ENCODE measurements at regions not wholly inside any gene's neighbourhood (a gene's known extent, or its start where the extent isn't known, plus 50 kb on each side); places are given as distances from the start of the nearest gene placed in this dataset.
"Not testable (repeated sequence)": the region's sequence is repeated elsewhere in the genome, so short reads cannot be mapped to it uniquely, and the experiment has no call there.

GRCh38 chr12:91767237-91767636 is 378.4 kb downstream of the BTG1 start:
- no peak overlapping the region for H3K4me3 Mint-ChIP-seq
- CTCF ChIA-PET, result interaction anchor here (1.0 kb wide), 1 partner anchor 44 kb away, joined by 4 read pairs; no protein-coding TSS in a partner anchor
- H3K27ac Mint-ChIP-seq, result no peak overlapping the region
- H3K9me3 Mint-ChIP-seq, result no peaks in the 10 kb centered on the region
- no peaks in the 10 kb centered on the region for H3K4me1 Mint-ChIP-seq (ENCODE audit: low read depth)
- no peaks in the 10 kb centered on the region for H3K27me3 Mint-ChIP-seq (ENCODE audit: low read depth)
- intact Hi-C loops (cut with micrococcal nuclease), result no loop called here
- H3K36me3 Mint-ChIP-seq (ENCODE audit: low read depth), result no peaks in the 10 kb centered on the region
- DNase-seq, result no peak

DNA sequence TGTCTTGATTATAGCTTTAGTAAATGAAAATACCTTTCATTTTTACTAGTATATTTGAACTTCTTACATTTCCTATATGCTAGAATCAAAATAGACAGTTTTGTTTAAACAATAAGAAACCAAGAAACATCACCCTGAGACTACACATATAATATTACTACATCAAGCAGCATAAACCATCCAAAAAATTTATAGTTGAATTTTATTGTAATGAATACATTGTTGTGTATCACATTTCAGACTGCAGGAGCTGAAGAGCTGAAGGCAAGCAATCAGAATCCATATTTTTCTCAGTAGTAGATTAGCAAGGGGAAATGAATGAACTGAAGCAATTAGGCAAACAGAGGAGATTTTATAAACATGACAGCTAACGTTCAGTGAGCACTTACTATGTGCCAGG is 379.2 kb downstream of the BTG1 start:
- CTCF ChIA-PET, result interaction anchor here (1.0 kb wide), 1 partner anchor 45 kb away, joined by 4 read pairs; no protein-coding TSS in a partner anchor
- intact Hi-C loops (cut with micrococcal nuclease), result no loop called here
- DNase-seq, result no peak
- no peak overlapping the region for H3K4me3 Mint-ChIP-seq
- no peaks in the 10 kb centered on the region for H3K36me3 Mint-ChIP-seq (ENCODE audit: low read depth)
- H3K4me1 Mint-ChIP-seq (ENCODE audit: low read depth), result no peaks in the 10 kb centered on the region
- H3K27me3 Mint-ChIP-seq (ENCODE audit: low read depth), result no peaks in the 10 kb centered on the region
- H3K9me3 Mint-ChIP-seq, result no peaks in the 10 kb centered on the region
- no peak overlapping the region for H3K27ac Mint-ChIP-seq

DNA sequence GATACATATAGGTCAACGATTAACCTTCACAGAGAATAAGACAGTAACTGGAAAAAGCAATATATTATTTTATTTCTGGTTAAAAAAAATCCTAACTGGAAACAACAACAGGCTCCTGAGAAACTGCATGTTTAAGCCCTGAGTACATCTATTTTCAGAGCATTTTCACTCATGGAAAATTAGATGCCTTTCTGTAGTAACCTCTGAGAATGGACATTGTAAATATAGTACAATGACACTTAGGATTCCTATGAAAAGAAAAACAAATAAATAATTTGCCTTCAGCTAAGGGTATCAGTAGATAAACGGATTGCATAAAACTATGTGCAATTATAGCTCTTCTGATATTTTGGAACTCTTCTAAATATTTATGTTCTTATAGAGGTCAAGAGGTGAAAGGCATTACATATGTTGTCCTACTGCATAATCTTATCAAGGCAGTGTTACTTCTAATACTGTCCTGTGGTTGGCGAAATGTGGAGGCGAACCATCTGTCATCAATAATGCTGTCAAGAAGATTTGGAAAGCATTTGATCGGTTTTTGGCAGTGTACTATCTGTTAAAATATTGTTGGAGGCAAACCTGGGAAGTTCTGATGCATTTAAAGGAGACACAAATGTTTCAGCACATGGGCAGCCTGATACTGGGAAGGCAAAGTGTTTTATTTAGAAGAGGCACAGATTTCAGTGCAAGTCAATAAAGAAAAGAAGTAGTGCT is 381.8 kb downstream of the BTG1 start:
- H3K9me3 Mint-ChIP-seq, result peaks cover 18% of the 10 kb centered on the region

DNA sequence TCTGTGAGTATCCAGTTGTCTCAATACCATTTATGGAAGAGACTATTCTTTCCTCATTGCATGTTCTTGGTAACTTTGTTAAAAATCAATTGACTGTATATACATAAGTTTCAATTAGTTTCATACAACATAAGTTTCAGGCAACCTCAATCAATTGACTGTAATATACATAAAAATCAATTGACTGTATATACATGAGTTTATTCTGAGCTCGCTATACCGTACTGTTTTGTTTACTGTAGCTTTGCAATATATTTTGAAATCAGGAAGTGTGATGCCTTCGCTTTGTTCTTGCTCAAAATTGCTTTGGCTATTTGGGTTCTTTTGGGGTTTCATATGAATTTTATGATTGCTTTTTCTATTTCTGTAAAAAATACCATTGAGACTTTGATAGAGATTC is 392.0 kb downstream of the BTG1 start:
- peaks cover 2% of the 10 kb centered on the region for H3K36me3 Mint-ChIP-seq (ENCODE audit: low read depth)
- peaks cover 3% of the 10 kb centered on the region for H3K4me1 Mint-ChIP-seq (ENCODE audit: low read depth)

More for the DNA sequence above, 381.8 kb downstream of the BTG1 start:
- Mint-ChIP-seq H3K27ac (no peak overlapping the region), H3K4me1 (ENCODE audit: low read depth) (no peaks in the 10 kb centered on the region), H3K27me3 (ENCODE audit: low read depth) (no peaks in the 10 kb centered on the region), H3K4me3 (no peak overlapping the region), H3K36me3 (ENCODE audit: low read depth) (no peaks in the 10 kb centered on the region)
- CTCF ChIA-PET, result interaction anchor here (0.7 kb wide), 1 partner anchor 47 kb away, joined by 3 read pairs; no protein-coding TSS in a partner anchor
- intact Hi-C loops (cut with micrococcal nuclease), result no loop called here
- no peak for DNase-seq

GRCh38 chr12:91746976-91747375 is 398.7 kb downstream of the BTG1 start:
- no peak for DNase-seq
- CTCF ChIA-PET, result no interaction called here
- no peaks in the 10 kb centered on the region for H3K4me1 Mint-ChIP-seq (ENCODE audit: low read depth)
- no peak overlapping the region for H3K27ac Mint-ChIP-seq
- intact Hi-C loops (cut with micrococcal nuclease), result no loop called here
- peaks cover 5% of the 10 kb centered on the region for H3K9me3 Mint-ChIP-seq
- no peaks in the 10 kb centered on the region for H3K36me3 Mint-ChIP-seq (ENCODE audit: low read depth)
- H3K4me3 Mint-ChIP-seq, result no peak overlapping the region
- H3K27me3 Mint-ChIP-seq (ENCODE audit: low read depth), result no peaks in the 10 kb centered on the region

More for the DNA sequence above, 392.0 kb downstream of the BTG1 start:
- Mint-ChIP-seq H3K4me3 (no peak overlapping the region), H3K27me3 (ENCODE audit: low read depth) (no peaks in the 10 kb centered on the region), H3K9me3 (peaks cover 13% of the 10 kb centered on the region), H3K27ac (no peak overlapping the region)
- no peak for DNase-seq
- intact Hi-C loops (cut with micrococcal nuclease), result no loop called here
- CTCF ChIA-PET, result no interaction called here

DNA sequence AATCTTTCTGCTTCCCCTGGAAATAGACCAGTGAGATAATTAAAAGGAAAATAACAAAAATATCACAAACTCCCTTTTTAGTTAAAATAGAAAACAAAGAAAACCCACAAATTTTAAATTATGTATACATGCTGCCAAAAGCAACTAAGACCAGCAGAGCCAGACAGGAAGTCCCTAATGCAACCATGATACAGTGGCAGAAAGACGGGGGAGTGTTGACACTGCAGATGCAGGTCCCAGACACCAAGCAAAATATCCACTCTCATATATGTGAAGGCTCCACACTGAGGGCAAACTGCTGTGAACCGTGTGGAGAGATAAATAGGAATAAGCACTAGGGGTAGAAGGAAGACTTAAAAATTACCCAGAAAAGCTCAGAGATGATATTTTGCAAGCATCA is 401.0 kb downstream of the BTG1 start:
- H3K4me3 Mint-ChIP-seq, result no peak overlapping the region

GRCh38 chr12:91743704-91744321 is 401.8 kb downstream of the BTG1 start:
- CTCF ChIA-PET, result interaction anchor here (1.2 kb wide), 1 partner anchor 68 kb away, joined by 5 read pairs; no protein-coding TSS in a partner anchor
- Mint-ChIP-seq H3K4me3 (no peak overlapping the region), H3K36me3 (ENCODE audit: low read depth) (peaks cover 2% of the 10 kb centered on the region), H3K9me3 (peaks cover 2% of the 10 kb centered on the region), H3K4me1 (ENCODE audit: low read depth) (no peaks in the 10 kb centered on the region), H3K27me3 (ENCODE audit: low read depth) (no peaks in the 10 kb centered on the region), H3K27ac (no peak overlapping the region)
- intact Hi-C loops (cut with micrococcal nuclease), result loop anchor here (1.0 kb wide), 1 partner anchor 12 kb away; no protein-coding TSS in a partner anchor
- no peak for DNase-seq

More for the DNA sequence above, 401.0 kb downstream of the BTG1 start:
- no peak overlapping the region for H3K27ac Mint-ChIP-seq
- no peak for DNase-seq
- H3K4me1 Mint-ChIP-seq (ENCODE audit: low read depth), result no peaks in the 10 kb centered on the region
- H3K36me3 Mint-ChIP-seq (ENCODE audit: low read depth), result peaks cover 2% of the 10 kb centered on the region
- CTCF ChIA-PET, result interaction anchor here (1.2 kb wide), 2 partner anchors 67 to 166 kb away, joined by 4 to 5 read pairs; no protein-coding TSS in a partner anchor
- intact Hi-C loops (cut with micrococcal nuclease), result no loop called here
- peaks cover 2% of the 10 kb centered on the region for H3K9me3 Mint-ChIP-seq
- no peaks in the 10 kb centered on the region for H3K27me3 Mint-ChIP-seq (ENCODE audit: low read depth)

- Mint-ChIP-seq H3K4me1 (ENCODE audit: low read depth) (no peaks in the 10 kb centered on the region), H3K36me3 (ENCODE audit: low read depth) (peaks cover 2% of the 10 kb centered on the region), H3K27me3 (ENCODE audit: low read depth) (no peaks in the 10 kb centered on the region), H3K4me3 (no peak overlapping the region), H3K9me3 (peaks cover 2% of the 10 kb centered on the region), H3K27ac (no peak overlapping the region)
- CTCF ChIA-PET, result interaction anchor here (1.2 kb wide), 1 partner anchor 69 kb away, joined by 5 read pairs; no protein-coding TSS in a partner anchor
- DNase-seq, result no peak
- intact Hi-C loops (cut with micrococcal nuclease), result loop anchor here (1.0 kb wide), 1 partner anchor 13 kb away; no protein-coding TSS in a partner anchor
Measured at GRCh38 chr12:91743280-91743679, 402.4 kb downstream of the BTG1 start.

DNA sequence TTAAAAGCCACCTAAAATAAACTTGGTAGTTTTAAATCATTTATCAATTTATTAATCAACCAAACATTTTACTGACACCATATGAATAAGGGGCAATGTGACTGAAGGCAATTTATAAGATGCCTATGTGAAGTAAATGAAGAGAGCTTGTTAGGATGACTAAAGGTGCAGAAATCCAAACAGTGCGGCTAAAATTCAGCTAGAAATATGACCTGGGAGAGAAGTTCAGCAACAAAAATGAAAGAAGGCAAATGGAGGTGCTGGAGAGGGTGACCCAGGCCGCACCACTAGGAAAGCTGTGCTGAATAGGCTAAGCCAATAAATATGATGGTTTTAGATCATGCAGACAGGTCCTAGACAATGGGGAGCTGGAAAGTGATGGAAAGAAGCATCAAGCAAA is 403.7 kb downstream of the BTG1 start:
- Mint-ChIP-seq H3K27ac (no peak overlapping the region), H3K4me1 (ENCODE audit: low read depth) (no peaks in the 10 kb centered on the region), H3K27me3 (ENCODE audit: low read depth) (no peaks in the 10 kb centered on the region), H3K36me3 (ENCODE audit: low read depth) (peaks cover 2% of the 10 kb centered on the region), H3K4me3 (no peak overlapping the region), H3K9me3 (peaks cover 2% of the 10 kb centered on the region)
- intact Hi-C loops (cut with micrococcal nuclease), result no loop called here
- CTCF ChIA-PET, result no interaction called here
- DNase-seq, result no peak

DNA sequence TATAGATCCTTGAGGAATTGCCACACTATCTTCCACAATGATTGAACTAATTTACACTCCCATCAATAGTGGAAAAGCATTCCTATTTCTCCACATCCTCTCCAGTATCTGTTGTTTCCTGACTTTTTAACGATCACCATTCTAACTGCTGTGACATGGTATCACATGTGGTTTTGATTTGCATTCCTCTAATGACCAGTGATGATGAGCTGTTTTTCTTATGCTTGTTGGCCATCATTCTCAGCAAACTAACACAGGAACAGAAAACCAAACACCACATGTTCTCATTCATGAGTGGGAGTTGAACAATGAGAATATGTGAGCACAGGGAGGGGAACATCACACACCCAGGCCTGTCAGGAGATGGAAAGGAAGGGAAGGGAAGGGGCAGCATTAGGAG is 411.8 kb downstream of the BTG1 start:
- H3K4me3 Mint-ChIP-seq; H3K36me3 Mint-ChIP-seq (ENCODE audit: low read depth); H3K9me3 Mint-ChIP-seq; intact Hi-C loops (cut with micrococcal nuclease); H3K27ac Mint-ChIP-seq; DNase-seq; H3K27me3 Mint-ChIP-seq (ENCODE audit: low read depth); H3K4me1 Mint-ChIP-seq (ENCODE audit: low read depth): not testable (repeated sequence)
- CTCF ChIA-PET, result interaction anchor here (0.6 to 0.7 kb wide), 2 partner anchors 217 to 500 kb away, joined by 3 read pairs; no protein-coding TSS in a partner anchor

GRCh38 chr12:91732086-91732485 is 413.6 kb downstream of the BTG1 start:
- peaks cover 2% of the 10 kb centered on the region for H3K4me1 Mint-ChIP-seq (ENCODE audit: low read depth)
- no peak overlapping the region for H3K4me3 Mint-ChIP-seq
- peaks cover 3% of the 10 kb centered on the region for H3K9me3 Mint-ChIP-seq
- intact Hi-C loops (cut with micrococcal nuclease), result no loop called here
- DNase-seq, result no peak
- H3K27me3 Mint-ChIP-seq (ENCODE audit: low read depth), result no peaks in the 10 kb centered on the region
- no peak overlapping the region for H3K27ac Mint-ChIP-seq
- H3K36me3 Mint-ChIP-seq (ENCODE audit: low read depth), result no peaks in the 10 kb centered on the region
- CTCF ChIA-PET, result interaction anchor here (0.7 kb wide), 1 partner anchor 56 kb away, joined by 3 read pairs; no protein-coding TSS in a partner anchor

DNA sequence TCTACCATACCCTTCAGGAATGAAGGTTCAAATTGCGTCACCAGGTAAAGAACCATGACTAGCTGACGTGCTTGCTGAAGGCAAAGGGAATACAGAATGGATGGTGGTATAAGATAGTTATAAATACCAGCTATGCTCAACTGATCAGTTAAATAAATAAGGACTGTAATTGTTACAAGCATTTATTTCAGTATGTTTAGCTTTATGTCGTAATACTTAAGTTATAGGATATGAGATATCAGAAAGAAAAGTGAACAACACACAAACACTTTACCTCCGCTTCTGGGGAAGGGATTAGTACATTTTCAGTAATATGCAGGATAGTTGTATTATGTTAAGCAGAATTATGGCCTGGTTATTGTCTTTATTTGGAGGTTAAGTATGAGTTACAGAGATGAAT is 416.1 kb downstream of the BTG1 start:
- Mint-ChIP-seq H3K36me3 (ENCODE audit: low read depth) (no peaks in the 10 kb centered on the region), H3K27ac (no peak overlapping the region), H3K9me3 (peaks cover 3% of the 10 kb centered on the region), H3K4me1 (ENCODE audit: low read depth) (peaks cover 2% of the 10 kb centered on the region), H3K27me3 (ENCODE audit: low read depth) (no peaks in the 10 kb centered on the region), H3K4me3 (no peak overlapping the region)
- CTCF ChIA-PET, result no interaction called here
- DNase-seq, result no peak
- intact Hi-C loops (cut with micrococcal nuclease), result no loop called here

All from activated naive CD4-positive, alpha-beta T cell treated with anti-CD3 and anti-CD28 coated beads for 36 hours (primary cell).